ENCODE measurements at regions not wholly inside any gene's neighbourhood (a gene's known extent, or its start where the extent isn't known, plus 50 kb on each side); places are given as distances from the start of the nearest gene placed in this dataset.
"Not testable (repeated sequence)": the region's sequence is repeated elsewhere in the genome, so short reads cannot be mapped to it uniquely, and the experiment has no call there.

DNA sequence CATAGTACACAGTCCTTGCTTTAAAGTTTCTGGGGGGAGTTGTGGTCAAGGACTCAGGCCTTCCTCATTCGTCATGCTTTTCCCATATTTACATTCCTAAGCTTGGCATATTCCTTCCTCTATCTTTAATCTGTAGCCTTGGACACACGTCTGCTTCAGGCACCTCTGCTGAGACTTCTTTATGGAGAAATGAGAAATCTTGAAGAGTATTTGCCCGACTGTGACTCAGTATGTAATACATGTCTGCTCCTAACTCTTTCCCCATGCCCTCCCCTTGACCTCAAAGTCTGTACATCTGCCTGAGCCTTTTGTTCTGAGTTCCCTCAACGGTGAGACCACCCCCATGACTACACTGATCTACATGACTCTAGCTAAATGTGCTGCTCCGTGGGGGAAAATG lies 246.1 kb downstream of the SI start:
- no peak for DNase-seq (ENCODE audit: low read depth)
- TF ChIP-seq, protein P1, sequence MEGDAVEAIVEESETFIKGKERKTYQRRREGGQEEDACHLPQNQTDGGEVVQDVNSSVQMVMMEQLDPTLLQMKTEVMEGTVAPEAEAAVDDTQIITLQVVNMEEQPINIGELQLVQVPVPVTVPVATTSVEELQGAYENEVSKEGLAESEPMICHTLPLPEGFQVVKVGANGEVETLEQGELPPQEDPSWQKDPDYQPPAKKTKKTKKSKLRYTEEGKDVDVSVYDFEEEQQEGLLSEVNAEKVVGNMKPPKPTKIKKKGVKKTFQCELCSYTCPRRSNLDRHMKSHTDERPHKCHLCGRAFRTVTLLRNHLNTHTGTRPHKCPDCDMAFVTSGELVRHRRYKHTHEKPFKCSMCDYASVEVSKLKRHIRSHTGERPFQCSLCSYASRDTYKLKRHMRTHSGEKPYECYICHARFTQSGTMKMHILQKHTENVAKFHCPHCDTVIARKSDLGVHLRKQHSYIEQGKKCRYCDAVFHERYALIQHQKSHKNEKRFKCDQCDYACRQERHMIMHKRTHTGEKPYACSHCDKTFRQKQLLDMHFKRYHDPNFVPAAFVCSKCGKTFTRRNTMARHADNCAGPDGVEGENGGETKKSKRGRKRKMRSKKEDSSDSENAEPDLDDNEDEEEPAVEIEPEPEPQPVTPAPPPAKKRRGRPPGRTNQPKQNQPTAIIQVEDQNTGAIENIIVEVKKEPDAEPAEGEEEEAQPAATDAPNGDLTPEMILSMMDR (conservative IDR thresholded peaks at IDR 0.05; ENCODE audit: low read length), result no peak
- no peak overlapping the region for H3K4me3 ChIP-seq (ENCODE audit: low read length)

DNA sequence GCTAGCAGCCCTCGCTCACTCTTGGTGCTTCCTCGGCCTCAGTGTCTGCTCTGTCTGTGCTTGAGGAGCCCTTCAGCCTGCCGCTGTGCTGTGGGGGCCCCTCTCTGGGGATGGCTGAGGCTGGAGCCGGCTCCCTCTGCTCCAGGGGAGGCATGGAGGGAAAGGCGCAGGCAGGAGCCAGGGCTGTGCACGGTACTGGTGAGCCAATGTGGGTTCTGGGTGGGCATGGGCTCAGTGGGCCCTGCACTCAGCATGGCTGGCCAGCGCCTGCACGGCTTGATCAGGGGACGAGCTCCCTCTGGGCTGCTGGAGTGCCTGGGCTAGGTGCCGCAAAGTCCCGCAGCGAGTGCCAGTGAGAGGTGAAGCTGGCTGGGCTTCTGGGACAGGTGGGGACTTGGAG lies 260.0 kb downstream of the SI start:
- DNase-seq (ENCODE audit: low read depth), result no peak
- H3K4me3 ChIP-seq (ENCODE audit: low read length), result no peak overlapping the region
- TF ChIP-seq, protein P1 (conservative IDR thresholded peaks at IDR 0.05; ENCODE audit: low read length), result no peak

DNA sequence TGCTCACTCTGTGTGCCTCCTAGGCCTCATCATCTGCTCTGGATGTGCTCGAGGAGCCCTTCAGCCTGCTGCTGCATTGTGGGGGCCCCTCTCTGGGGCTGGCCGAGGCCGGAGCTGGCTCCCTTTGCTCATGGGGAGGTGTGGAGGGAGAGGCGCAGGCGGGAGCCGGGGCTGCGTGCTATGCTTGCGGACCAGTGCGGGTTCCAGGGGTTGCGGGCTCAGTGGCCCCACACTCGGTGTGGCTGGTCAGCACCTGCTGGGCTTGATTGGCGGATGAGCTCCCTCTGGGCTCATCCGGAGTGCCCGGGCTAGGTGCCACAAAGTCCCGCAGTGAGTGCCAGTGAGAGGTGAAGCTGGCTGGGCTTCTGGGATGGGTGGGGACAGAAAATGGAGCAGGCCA lies 264.2 kb downstream of the SI start:
- TF ChIP-seq, protein P1 (conservative IDR thresholded peaks at IDR 0.05; ENCODE audit: low read length), result no peak
- DNase-seq (ENCODE audit: low read depth), result no peak
- no peak overlapping the region for H3K4me3 ChIP-seq (ENCODE audit: low read length)

DNA sequence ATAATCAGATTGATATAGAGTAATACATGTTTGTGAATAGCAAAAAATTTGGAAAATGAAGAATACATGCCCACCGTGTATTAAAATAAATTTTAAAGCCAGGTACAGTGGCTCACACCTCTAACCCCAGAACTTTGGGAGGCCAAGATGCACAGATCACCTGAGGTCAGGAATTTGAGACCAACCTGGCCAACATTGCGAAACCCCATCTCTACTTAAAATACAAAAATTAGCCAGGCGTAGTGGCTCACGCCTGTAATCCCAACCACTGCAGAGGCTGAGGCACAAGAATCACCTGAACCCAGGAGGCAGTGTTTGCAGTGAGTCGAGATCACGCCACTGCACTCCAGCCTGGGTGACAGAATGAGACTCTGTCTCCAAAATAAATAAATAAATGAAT lies 266.3 kb downstream of the SI start:
- TF ChIP-seq, protein P1 (conservative IDR thresholded peaks at IDR 0.05; ENCODE audit: low read length), result no peak
- H3K4me3 ChIP-seq (ENCODE audit: low read length), result no peak overlapping the region
- DNase-seq (ENCODE audit: low read depth), result no peak

DNA sequence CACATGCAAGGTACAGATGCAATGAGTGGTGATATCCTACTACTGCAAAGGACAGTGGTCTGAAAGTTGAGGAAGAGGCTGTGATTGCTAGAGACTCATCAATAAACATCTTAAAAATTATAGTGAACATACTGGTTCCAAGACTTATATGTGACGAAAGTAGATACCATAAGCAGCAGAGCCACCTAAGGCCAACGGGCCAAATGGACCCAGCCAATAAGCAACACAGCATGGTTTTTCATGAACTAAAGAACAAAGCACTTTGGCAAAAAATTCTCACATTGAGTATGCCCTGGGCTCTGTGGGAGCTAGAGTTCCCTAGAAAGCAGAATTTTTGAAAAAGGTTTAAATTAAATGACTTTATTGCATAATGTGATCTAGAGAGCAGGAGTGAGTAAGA lies 272.1 kb downstream of the SI start:
- H3K4me3 ChIP-seq (ENCODE audit: low read length), result no peak overlapping the region

DNA sequence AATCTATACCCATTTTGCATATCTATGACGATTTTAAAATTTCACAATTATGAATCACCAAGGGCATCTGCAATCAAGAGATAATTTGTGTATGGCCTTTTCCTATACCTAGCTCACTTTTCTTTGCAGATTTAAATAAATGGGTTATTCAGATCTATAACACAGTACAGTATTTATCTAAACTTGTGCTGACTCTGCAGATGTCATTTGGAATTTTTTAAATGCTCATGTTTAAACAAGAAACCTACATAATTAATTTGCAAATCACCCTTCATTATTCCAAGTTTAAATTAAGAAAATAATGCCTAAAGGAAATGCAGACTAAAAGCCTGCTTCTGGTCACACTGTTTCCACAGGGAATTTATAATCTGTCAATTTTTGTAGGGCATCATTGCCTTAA lies 284.2 kb downstream of the SI start:
- no peak overlapping the region for H3K4me3 ChIP-seq (ENCODE audit: low read length)
- DNase-seq (ENCODE audit: low read depth), result no peak
- TF ChIP-seq, protein P1 (conservative IDR thresholded peaks at IDR 0.05; ENCODE audit: low read length), result no peak

More for the DNA sequence above, 272.1 kb downstream of the SI start:
- no peak for DNase-seq (ENCODE audit: low read depth)
- TF ChIP-seq, protein P1 (conservative IDR thresholded peaks at IDR 0.05; ENCODE audit: low read length), result no peak

DNA sequence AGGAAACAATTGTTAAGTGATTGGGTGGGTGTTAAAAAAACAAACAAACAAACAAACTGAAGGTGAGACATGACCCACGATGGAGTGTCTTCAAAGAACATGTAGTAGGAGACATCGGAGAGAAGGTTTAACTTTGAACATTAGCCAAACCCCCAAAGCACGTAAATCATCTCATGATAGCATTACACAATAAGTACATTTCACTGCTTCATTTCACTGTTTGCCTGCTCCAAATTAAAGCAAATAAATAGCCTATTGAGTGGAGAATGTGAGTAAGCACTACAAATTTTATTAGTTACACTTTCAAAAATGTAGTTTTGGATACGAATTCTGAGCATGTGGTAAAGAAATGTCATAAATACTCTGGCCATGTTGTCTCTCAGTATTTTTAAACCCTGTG lies 287.0 kb downstream of the SI start:
- TF ChIP-seq, protein P1 (conservative IDR thresholded peaks at IDR 0.05; ENCODE audit: low read length), result no peak
- H3K4me3 ChIP-seq (ENCODE audit: low read length), result no peak overlapping the region
- no peak for DNase-seq (ENCODE audit: low read depth)

DNA sequence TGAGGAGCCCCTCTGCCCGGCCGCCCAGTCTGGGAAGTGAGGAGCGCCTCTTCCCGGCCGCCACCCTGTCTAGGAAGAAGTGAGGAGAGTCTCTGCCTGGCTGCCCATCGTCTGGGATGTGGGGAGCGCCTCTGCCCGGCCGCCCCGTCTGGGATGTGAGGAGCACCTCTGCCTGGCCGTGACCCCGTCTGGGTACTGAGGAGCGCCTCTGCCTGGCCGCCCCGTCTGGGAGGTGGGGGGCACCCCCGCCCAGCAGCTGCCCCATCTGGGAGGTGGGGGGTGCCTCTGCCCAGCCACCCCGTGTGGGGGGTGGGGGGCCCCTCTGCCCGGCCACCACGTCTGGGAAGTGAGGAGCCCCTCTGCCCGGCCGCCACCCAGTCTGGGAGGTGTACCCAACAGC lies 293.9 kb downstream of the SI start:
- not testable (repeated sequence) for H3K4me3 ChIP-seq (ENCODE audit: low read length); DNase-seq (ENCODE audit: low read depth)
